LNCaP clone FGC (cell line): ENCODE measurements at regions not wholly inside any gene's neighbourhood (a gene's known extent, or its start where the extent isn't known, plus 50 kb on each side); places are given as distances from the start of the nearest gene placed in this dataset.
A peak's percentile ranks its signal among the peaks of the same experiment; 100 is the strongest.

ENCODE experiments used
- DNase-seq: peaks from one replicate; pipeline ENCODE4 v3.0.0-alpha.2; 2011; ENCODE audit warnings: low read depth
- H3K4me3 ChIP-seq: 2 replicates; pipeline ENCODE4 v1.5.1; 2011; ENCODE audit warnings: mild to moderate bottlenecking, low read depth, low read length, control low read depth
- CTCF ChIP-seq: IDR thresholded peaks from 2 replicates; pipeline ENCODE4 v1.5.1; 2012; ENCODE audit warnings: mild to moderate bottlenecking; ENCODE audit not compliant: control insufficient read depth, insufficient read depth; ENCODE audit errors: extremely low read depth

GRCh38 chr7:130869918-130870317 is 135.9 kb upstream of the KLF14 start:
- no peak for DNase-seq
- no peak overlapping the region for H3K4me3 ChIP-seq
- TF ChIP-seq CTCF: no peak

DNA sequence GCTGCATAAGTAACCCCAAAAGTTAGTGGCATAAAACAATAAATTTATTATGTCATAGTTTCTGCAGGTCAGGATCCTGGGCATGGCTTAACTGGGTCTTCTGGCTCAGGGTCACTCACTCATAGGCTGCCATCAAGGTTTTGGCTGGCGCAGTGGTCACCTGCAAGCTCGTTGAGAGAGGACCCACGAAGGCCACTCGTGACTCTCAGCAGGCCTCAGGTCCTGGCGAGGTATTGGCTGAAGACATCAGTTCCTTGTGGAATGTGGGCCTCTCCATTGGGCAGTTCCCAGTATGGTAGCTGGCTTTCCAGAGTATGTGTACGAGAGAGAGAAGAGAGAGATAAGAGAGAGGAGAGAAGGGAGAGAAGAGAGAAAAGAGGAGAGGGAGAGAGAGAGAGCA is 138.3 kb upstream of the KLF14 start:
- no peak for DNase-seq
- H3K4me3 ChIP-seq: no peak overlapping the region
- no peak for TF ChIP-seq CTCF

DNA sequence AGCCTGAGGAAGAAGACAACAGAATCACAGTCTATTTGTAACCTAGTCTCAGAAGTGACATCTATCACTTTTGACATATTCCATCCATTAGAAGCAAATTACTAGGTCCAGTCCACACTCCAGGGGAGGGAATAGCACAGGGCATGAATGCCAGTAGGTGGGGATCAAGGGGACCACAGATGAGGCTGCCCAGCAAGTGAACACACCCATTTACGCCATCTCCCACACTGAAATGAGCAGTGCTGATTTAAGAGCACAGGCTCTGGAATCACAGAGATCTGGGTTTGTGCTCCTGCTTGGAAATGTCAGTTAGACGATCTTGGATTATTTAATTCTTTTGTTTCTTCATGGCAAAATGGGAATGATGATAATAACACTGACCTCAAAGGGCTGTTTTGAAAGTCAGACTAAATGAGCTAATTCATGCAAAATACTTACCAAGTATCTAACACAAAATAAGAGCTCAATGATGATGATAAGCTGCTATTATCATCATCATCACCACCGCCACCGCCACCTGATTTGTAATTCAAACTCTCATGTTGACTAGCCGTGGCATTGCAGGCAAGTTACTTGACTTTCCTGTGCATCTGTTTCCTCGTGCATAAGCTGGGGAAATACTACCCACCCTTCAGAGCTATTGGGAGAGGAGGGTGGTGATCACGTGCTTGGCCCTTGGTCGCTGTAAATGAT is 138.9 kb upstream of the KLF14 start:
- no peak for TF ChIP-seq CTCF
- no peak overlapping the region for H3K4me3 ChIP-seq
- no peak for DNase-seq

- DNase-seq: no peak
- TF ChIP-seq CTCF: no peak
- H3K4me3 ChIP-seq: no peak overlapping the region
These were observed 140.3 kb upstream of the KLF14 start for GRCh38 chr7:130874071-130874915.

- TF ChIP-seq CTCF: peak; percentile 89
- no peak overlapping the region for H3K4me3 ChIP-seq
- no peak for DNase-seq
These were observed 141.3 kb upstream of the KLF14 start for GRCh38 chr7:130875265-130875741.

GRCh38 chr7:130875901-130876300 is 141.9 kb upstream of the KLF14 start:
- no peak for TF ChIP-seq CTCF
- no peak overlapping the region for H3K4me3 ChIP-seq
- DNase-seq: no peak
